ENCODE measurements at regions not wholly inside any gene's neighbourhood (a gene's known extent, or its start where the extent isn't known, plus 50 kb on each side); places are given as distances from the start of the nearest gene placed in this dataset.
"Not testable (repeated sequence)": the region's sequence is repeated elsewhere in the genome, so short reads cannot be mapped to it uniquely, and the experiment has no call there.

DNA sequence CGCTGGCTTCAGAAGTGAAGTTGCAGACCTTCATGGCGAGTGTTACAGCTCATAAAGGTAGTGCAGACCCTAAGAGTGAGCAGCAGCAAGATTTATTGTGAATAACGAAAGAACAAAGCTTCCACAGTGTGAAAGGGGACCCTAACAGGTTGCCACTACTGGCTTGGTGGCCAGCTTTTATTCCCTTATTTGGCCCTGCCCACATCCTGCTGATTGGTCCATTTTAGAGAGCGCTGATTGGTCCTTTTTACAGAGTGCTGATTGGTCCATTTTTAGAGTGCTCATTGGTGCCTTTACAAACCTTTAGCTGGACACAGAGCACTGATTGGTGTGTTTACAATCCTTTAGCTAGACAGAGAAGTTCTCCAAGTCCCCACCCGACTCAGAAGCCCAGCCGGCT is 298.0 kb upstream of the DLGAP1 start:
- DNase-seq: not testable (repeated sequence)

DNA sequence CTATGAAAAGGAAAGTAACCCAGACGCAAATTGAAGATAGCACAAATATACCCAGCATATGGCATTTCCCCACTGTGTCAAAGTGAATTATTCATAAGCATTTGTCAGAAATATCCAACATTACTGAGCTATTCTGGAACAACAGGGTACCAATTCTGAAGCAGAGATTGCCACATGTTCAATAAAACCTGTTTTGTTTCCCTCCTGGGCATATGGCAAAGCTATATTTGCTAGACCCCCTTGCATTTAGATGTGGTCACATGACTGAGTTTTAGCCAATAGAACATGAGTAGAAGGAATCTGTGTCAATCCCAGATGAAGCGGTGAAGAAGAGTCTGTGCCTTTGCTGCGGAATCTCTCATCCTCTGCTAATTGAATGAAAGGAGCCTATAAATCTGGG is 296.4 kb upstream of the DLGAP1 start:
- DNase-seq: no peak

DNA sequence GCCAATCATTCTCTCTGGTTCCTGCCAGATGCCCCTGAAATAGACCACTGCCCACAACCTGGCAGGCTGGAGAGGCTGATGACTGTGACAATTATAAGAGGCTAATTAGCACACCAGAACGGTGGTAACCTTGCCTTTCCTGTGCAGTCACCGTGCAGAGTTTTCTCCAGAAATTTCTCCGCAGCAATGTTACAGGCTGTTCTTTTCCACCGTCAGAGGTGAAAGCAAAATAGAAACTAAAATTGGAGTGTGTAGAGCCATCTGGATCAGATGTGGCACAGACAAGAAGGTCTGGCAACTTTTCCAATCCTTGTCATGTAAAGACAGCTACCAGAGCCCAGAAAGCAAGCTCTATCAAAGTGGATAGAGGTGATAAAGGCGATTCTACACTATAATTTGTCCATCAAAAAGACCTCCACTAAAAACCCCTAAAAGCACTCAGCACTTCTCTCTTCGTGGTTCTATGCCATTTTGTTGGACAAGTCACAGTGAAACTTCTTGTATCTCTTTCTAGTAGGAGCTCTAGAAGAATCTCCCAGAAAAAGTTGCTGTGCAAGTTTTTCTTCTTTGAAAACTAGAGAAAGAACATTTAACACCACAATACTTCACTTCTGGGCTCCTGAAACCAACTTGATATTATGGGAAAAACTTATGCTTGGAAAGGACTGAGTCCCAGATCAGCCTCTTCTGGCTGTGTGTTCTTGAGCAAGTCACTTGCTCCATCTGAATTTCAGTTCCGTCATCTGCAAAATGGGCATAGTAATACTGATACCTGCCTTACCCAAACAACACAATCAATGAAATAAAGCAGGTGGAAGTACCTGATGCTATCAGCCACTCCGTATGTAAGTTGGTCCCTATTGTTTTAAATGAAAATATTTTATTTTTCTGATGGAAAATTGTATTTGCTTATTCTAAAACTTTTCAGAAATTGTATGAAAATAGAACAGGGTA is 295.6 kb upstream of the DLGAP1 start:
- DNase-seq: no peak

DNA sequence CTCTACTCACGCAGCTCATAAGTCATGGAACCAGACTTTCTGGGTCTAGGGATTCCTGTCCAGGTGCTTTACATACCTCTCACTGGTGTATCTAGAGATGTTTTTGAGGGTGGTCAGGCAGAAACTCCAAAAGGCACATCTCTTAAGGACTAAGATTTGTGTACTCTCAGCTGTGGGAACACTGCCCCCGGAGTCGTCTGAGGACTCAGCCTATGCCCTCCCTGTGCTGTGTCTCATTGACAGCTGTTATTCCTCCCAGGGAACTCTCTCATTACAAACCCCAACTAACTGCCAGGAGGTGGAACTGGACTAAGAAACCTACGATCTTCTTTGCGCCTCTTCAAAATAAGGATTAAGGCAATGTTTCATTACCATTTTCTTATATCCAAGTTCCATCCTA is 293.9 kb upstream of the DLGAP1 start:
- DNase-seq: no peak

DNA sequence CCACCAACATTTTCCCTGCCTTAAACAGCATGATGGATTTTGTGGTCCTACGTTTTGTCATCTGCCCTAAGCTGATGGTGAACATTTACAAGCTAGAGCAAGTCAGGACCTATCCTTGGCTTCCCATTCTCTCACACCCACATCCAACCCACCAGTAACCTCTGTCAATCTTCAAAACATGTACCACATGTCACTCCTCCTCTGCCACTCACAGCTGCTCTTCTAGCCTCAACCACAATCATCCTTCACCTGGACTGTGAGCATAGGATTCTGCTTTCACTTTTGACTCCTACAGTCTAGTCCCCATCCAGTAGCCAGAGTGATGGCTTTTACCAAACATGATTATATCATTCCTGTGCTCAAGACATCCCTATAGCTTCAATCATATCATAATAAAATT is 279.8 kb upstream of the DLGAP1 start:
- no peak for DNase-seq

DNA sequence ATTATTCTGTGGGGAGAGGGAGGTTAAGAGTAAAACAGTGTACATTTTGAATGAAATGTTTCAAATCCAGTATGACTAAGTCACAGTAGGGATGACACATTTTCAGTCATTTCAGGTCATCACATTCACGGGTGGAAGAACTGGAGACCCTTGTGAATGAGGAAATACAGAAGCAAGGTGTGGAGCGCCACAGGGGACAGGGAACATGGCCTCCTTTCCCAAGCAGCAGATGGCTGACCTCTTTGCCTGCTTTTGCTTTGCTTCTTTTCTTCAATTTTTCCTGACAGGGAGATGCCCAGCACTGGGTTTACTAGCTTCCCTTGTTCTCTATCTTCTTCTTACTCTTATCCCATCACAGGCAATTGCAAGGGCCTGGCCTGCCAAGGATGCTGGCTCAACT is 278.9 kb upstream of the DLGAP1 start:
- DNase-seq: no peak

DNA sequence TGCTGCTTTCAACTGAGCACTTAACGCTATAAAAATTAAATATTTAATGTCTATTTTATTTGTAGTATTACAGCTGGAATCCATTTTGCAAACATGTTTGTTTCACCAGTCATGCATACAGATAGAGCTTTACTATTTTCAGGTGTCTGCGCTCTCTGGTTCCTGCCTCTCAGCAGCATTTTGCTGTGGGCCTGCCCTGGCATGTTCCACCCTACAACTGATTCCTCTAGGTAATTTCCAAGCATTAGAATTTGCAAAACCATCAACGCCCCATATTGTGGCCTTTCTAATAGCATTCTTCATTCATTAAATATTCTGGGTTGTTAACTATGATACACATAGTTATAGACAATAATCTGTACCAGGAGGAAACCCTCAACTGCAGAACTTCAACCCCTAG is 266.4 kb upstream of the DLGAP1 start:
- DNase-seq: no peak

DNA sequence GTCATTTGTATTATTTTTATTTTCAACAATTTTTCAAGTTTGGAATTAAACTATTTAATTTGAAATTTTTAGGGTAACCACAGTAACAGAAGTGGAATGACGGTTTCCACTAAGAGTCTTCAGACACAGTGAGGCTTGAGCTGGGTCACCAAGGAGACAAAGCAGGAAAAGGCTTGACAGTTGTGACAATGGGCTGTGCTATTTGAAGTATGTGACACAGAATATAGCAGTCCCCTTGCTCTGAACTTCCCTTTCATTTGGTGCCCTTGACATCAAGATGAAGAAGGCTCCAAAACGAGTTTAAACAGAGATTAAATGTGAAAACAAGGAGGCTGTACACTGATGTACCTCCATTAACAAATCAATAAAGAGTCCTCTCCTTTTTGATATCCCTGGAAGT is 265.4 kb upstream of the DLGAP1 start:
- DNase-seq: no peak

DNA sequence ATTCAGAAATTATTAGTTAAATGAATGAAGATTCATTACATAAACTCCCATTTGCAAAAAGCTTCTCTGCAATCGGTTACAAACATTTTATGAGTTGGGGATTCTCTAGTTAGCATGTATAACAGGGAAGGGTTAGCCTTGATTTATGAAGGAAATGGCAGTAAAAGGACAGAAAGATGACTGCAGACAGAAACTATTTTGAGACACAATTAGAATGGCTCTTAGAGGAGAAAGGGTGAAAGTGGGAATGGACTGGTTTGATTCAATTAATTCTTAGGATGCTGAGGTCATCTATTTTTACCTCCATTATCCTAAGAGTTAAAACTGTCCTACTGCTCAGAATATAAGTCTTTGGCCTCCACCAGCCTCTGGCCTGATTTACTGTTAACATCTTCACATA is 250.8 kb upstream of the DLGAP1 start:
- DNase-seq: no peak

DNA sequence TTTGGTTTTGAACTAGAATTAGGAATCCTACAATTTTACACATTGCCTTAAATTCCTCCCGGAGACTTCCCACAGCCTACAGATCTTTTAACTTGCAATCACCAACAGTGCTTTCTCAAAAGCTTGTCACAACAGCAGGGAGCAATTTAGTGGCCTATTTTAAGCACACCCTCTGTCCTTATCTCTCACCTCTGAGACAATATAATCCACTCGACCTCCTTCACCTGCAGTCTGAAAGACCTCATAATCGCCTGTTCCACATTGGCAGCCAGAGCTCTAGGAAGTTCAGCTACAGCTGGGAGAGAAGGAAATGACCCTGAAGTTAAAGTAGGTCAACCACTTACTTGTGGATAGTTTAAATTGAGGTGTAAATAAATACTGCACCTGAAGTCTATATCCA is 249.7 kb upstream of the DLGAP1 start:
- DNase-seq: no peak

DNA sequence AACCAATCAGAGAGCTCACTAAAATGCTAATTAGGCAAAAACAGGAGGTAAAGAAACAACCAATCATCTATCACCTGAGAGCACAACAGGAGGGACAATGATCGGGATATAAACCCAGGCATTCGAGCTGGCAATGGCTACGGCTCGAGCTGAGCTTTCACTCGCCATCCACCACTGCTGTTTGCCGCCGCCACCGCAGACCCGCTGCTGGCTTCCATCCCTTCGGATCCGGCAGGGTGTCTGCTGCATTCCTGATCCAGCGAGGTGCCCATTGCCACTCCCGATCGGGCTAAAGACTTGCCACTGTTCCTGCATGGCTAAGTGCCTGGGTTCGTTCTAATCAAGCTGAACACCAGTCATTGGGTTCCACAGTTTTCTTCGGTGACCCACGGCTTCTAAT is 236.7 kb upstream of the DLGAP1 start:
- DNase-seq: no peak

DNA sequence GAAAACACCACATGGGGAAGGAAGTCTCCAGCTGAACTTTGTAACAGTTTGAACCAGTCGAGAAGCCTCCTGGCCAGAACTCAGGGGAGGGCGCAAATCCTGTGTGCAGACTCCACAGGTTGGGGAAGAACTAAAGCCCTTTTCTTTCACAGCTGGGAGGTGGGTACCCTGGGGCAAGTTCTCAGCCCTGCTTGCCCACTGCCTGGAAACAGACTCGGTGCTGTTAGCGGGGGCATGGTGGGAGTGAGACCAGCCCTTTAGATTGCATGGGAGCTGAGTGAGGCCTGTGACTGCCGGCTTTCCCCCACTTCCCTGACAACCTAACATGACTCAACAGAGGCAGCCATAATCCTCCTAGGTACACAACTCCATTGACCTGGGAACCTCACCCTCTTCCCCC is 223.6 kb upstream of the DLGAP1 start:
- not testable (repeated sequence) for DNase-seq

DNA sequence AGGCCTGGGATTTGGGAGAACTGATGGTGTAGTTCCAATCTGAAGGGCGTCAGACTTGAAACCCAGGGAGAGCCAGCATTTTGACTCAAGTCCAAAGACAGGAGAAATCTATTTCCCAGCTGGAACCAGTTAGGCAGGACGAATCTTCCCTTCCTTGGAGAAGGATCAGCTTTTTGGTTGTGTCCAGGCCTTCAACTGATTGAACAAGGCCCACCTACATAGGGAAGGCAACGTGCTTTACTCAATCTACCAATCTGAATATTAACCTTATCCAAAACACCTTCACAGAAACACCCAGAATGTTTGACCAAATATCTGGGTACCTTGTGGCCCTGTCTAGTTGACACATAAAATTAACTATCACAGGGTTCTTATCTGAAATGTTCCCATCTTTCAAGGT is 221.9 kb upstream of the DLGAP1 start:
- DNase-seq: no peak

DNA sequence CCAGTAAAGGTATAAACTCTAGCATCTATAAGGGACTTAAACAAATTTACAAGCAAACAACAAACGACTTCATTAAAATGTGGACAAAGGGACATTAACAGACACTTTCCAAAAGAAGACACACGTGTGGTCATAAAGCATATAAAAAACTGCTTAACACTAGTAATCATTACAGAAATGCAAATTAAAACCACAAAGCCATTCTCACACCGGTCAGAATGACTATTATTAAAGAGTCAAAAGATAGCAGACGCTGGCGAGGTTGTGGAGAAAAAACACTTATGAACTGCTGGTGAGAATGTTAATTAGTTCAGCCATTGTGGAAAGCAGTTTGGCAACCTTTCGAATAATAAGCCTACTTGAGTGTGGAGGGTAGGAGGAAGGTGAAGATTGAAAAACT is 217.1 kb upstream of the DLGAP1 start:
- no peak for DNase-seq

DNA sequence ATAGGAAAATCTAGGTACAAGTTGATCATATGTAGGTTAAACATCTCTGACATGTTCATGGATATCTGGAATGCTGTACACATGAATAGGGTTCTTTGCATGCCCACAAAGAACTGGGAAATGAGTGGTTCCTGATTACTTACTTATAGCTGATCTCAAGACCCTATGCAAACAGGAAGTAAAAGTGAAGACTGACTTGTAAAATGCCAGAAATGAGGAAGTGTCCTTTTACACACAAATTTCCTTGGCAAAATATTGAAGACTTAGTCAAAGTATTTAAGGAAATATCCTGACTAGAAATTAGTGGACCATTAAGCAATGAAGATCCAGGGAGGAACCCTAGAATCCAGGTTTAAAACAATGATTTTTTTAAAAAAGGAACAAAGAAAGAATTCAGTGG is 203.7 kb upstream of the DLGAP1 start:
- DNase-seq: no peak

DNA sequence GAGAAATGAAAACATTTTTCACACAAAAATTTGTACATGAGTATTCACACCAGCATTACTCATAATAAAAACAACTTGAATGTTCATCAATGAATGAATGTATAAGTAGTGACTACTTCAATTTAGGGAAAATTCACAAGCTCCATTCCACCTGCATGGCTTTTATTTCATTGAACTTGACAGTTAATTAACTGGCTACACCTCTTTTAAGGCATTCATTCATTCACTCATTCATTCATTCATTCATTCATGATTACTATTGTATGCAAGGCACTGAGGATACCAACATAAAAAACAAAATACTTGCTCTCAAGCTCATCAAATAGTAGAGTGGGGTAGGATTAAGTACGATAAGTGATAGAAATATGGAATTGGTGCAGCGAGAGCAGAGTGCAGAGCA is 198.3 kb upstream of the DLGAP1 start:
- no peak for DNase-seq

DNA sequence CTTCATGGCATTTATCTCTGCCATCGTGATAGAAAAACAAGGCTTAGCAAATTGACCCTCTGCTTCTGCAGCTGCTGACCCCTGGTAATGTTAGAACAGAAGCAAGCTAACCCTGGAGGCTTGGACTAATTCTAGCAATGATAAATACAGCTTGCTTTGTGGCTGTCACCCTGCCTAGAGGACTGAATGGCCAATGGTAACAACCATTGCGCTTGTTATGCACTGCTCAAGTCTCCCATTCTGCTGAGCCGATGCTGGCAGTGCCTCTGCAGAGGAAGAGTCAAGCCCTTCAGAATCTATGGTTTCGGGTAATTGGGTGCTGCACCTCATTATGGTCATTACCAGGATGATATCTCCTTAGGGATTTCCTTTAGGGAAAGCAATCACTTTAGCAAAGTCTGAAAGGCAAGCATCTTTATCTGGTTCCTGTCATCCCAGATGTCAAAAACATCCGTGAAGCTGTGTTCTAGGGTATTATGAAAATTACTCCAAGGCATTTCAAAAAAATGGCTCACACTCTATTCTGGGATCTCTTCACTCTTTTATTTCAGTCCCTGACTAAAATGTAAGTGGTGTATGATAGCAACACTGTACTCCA is 186.8 kb upstream of the DLGAP1 start:
- no peak for DNase-seq

DNA sequence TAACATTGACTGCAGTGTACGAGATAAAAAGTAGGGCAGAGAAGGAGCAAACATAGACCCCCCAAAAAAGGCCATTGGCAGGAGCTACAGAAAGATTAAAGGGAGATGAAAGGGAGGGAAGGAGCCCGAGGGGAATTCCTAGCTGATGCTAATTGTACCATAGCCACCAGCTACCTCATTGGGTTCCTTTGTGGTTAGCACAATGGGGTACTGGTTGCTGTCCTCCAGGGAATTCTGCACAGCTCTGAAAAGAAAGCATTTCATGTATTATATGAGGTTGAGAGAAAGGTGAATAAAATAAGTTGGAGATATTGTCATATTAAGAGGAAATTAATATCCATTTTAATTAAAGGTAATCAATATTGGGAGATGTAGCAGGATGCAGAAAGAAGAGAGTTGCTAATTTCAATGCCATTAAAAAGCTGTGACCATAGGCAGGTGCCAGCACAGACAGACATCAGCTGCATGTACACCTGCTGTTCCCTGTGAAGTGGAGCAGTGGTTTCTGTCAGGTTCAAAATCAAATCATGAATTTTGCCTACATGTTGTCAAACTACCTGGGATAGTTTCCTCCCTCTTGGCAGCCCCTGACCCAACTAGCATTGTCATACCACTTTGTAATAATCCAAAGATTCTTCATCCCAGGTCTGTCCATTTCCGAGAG is 185.4 kb upstream of the DLGAP1 start:
- no peak for DNase-seq

DNA sequence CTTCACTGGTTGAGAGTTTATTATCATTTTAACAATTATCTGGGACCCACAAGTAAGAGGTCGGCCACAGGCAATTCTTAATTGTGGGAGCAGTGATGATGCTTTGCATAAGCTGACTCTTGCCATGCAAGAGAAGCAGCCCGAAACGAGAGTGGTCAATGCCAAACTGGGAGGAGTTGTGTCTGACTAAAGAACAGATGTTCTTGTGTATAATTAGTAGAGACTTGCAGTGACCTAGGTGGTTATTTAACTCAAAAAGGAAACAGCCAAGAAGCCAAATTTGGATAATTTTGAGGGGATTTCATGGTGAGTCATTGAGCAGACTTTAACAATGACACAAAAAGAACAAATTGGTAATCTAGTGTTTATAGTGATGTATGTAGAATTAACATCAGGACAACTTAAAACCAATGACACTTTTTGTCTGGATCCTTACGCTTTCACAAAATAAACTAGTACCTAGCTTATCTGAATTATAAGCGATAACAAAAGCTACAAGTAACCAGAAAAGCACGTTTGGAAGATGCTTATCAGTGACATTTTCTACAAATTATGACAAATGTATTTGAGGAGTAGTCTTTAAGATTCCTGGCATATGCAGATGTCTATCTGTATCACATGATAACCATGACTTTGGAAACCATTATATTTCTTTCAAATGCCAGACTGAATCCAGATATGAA is 184.7 kb upstream of the DLGAP1 start:
- DNase-seq: no peak

DNA sequence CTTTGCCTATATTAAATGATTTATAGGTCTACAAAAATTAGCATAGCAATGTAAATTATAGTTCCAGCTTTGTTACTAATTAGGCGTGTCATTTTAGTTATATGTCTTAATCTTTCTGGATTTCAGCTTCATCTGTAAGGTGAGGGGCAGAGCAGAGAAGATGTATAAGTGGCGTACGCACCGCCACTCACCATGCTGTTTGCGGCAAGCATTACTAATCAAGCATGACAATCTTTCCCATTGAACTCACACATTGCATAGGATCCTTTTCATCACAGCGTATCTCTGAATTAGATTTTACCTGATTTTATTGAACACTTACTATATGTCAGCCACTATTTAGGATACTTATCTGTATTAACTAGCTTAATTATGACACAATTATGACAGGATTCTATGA is 183.6 kb upstream of the DLGAP1 start:
- no peak for DNase-seq

DNA sequence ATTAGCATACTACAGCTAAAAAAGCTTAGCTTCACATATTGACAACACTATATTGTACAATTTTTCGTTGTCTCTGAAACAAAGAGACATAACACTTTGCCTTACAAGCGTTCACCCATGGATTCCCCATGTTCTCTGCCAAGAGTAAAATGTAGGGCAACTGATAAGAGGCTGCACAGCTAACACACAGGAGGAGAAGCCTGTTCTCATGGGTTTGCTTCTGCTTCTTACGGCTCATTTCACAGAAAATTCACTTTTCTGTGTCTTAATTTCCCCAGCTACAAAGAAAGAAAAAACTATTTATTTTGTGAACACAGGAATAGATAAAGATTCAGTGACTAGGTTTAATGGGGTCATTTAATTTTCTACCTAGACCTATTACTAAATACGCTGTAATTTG is 182.8 kb upstream of the DLGAP1 start:
- no peak for DNase-seq

DNA sequence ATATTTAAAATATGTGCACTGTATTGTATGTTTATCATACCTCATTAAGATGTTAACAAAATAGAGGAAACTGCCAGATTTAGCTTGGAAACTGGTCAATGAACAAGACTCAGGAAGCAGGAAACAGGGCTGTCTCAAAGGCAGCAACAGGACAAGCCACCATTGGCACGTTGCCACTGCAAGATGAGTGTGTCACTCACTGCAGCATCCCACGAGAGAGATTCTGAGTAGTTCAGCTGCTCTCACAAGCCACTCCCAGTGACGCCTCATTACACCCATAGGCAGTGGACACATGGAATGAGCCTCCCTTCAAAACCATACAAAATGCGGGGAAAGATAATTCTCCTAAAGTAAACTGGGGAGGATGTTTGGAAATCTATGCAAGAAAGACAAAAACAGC is 181.9 kb upstream of the DLGAP1 start:
- no peak for DNase-seq

DNA sequence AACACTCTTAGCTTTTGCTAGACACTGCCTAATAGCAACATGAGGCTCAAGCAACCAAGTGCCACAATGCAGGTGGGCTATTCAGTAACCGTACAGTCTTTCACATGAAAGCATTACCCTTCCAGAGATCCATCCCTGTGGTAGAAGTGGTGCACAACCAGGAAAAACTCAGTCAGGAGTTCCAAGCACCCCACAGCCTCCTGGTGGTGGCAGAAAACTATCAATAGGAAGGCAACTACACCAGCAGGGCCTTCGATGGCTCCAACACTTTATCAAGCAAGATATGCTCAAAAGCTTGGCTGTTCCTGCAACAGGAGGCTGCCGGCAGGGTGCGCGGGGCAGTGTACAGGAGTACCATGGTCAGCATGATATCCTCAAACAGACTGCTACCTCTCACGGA is 176.1 kb upstream of the DLGAP1 start:
- no peak for DNase-seq

DNA sequence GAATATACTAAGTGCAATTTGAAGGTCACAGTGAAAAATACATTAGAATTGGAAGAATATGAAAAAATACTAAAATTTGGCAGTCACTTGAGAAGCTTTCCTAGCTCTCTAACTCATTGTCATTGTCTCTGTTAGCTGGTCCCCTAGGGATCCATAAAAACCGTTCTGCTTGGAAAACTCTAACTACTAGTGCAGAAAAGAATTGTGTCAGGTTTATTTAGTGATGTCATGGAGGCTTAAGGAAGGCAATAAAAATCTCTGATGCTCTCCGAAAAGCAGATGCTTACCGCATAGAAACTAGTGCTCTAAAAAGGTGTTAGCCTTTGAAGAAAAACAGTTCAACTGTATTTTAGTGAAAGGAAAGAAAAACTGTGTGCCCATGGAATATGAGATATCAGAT is 150.1 kb upstream of the DLGAP1 start:
- DNase-seq: no peak

Data from activated naive CD4-positive, alpha-beta T cell (primary cell).